Ishikawa (cell line): ENCODE measurements at regions not wholly inside any gene's neighbourhood (a gene's known extent, or its start where the extent isn't known, plus 50 kb on each side); places are given as distances from the start of the nearest gene placed in this dataset.

Experiments used
- CEBPB ChIP-seq: IDR thresholded peaks from 2 replicates; pipeline ENCODE4 v1.6.1; 2012
- CREB1 ChIP-seq: IDR thresholded peaks from 2 replicates; pipeline ENCODE4 v1.6.1; 2012; ENCODE audit warnings: low read depth
- EGR1 ChIP-seq: IDR thresholded peaks from 2 replicates; pipeline ENCODE4 v1.6.1; 2012
- EP300 ChIP-seq: IDR thresholded peaks from 2 replicates; pipeline ENCODE4 v1.6.1; 2012; ENCODE audit warnings: borderline replicate concordance
- FOXM1 ChIP-seq: IDR thresholded peaks from 2 replicates; pipeline ENCODE4 v1.6.1; 2012; ENCODE audit warnings: low read depth, borderline replicate concordance
- NFIC ChIP-seq: IDR thresholded peaks from 2 replicates; pipeline ENCODE4 v1.6.1; 2012
- RAD21 ChIP-seq: IDR thresholded peaks from 2 replicates; pipeline ENCODE4 v1.6.1; 2012; ENCODE audit warnings: low read depth
- TAF1 ChIP-seq: IDR thresholded peaks from 2 replicates; pipeline ENCODE4 v1.6.1; 2012; ENCODE audit warnings: low read depth, mild to moderate bottlenecking
- TCF12 ChIP-seq: IDR thresholded peaks from 2 replicates; pipeline ENCODE4 v1.6.1; 2012; ENCODE audit warnings: low read depth
- TEAD4 ChIP-seq: IDR thresholded peaks from 2 replicates; pipeline ENCODE4 v1.6.1; 2012
- YY1 ChIP-seq: IDR thresholded peaks from 2 replicates; pipeline ENCODE4 v1.6.1; 2012; ENCODE audit warnings: low read depth
- ZBTB7A ChIP-seq: IDR thresholded peaks from 2 replicates; pipeline ENCODE4 v1.6.1; 2012; ENCODE audit warnings: low read depth
- TF ChIP-seq, protein P1 (sequence below): IDR thresholded peaks from 2 replicates; pipeline ENCODE4 v1.6.1; 2012
- TF ChIP-seq, protein P2 (sequence below): IDR thresholded peaks from 2 replicates; pipeline ENCODE4 v1.6.1; 2012
- TF ChIP-seq, protein P3 (sequence below): IDR thresholded peaks from 2 replicates; pipeline ENCODE4 v1.6.1; 2012; ENCODE audit warnings: low read depth, mild to moderate bottlenecking

DNA sequence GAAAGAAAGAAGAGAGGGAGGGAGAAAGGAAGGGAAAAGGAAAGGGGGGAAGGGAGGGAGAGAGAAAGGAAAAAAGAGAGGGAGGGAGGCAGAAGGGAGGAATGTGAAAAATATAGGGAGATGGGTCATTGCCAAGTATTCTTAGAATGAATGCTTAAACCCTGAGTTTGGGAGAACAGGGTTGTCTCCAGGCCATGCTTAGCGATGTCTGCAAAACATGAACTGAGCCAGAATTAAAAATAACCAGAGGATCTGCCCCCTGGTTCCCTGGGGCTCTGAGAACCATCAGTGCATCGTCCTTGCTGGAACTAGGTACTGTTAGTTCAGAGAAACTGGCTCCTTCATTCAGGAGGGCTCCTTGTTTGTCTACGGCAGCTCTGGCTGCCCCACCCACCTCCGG lies 170.4 kb downstream of the IRX5 start:
- TF ChIP-seq, protein P1, sequence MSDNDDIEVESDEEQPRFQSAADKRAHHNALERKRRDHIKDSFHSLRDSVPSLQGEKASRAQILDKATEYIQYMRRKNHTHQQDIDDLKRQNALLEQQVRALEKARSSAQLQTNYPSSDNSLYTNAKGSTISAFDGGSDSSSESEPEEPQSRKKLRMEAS, result no peak
- TF ChIP-seq TCF12 (no peak), CREB1 (no peak), EP300 (no peak), CEBPB (no peak), YY1 (no peak), TEAD4 (no peak)

DNA sequence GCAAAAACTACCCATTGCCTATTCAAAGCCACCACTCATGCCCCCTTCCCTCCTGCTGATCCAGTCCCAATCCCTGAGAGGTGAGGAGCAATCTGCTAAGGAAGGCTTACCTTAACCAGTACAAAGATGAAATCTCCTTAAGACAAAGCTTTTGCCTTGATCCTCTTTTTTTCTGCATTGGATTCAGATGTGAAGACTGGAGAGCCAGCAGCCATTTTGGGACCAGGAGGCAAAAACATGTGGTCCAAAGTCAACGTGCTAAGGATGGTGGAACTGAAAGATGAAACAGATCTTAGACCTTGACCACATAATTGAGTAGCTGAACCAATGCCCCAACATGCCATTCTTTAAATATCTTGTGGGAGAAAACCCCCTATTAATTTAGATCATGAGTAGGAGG lies 171.4 kb downstream of the IRX5 start:
- TF ChIP-seq TEAD4, result no peak
- no peak for TF ChIP-seq EP300

DNA sequence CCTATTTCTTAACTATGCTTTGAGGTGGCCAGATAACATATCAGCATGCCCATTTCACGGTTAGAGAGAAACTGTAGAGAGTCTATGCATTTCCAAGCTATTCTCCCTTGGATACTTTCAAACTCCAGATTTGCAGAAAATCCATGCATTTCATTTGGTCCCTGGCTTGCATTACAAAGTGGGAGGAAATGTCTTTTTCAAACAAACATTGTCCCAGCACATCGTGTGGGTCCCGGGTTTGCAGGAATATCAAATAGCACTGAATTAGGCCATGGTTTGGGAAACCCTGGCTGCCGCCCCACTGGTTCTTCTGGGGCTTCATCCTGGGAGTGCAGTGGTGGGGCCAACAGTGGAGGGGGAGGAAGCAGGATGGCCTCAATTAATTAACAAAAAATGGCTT lies 171.9 kb downstream of the IRX5 start:
- no peak for TF ChIP-seq TCF12
- no peak for TF ChIP-seq RAD21
- TF ChIP-seq, protein P2, sequence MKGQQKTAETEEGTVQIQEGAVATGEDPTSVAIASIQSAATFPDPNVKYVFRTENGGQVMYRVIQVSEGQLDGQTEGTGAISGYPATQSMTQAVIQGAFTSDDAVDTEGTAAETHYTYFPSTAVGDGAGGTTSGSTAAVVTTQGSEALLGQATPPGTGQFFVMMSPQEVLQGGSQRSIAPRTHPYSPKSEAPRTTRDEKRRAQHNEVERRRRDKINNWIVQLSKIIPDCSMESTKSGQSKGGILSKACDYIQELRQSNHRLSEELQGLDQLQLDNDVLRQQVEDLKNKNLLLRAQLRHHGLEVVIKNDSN, result no peak
- no peak for TF ChIP-seq CEBPB
- TF ChIP-seq TEAD4, result no peak
- no peak for TF ChIP-seq YY1
- no peak for TF ChIP-seq NFIC
- TF ChIP-seq, protein P3, sequence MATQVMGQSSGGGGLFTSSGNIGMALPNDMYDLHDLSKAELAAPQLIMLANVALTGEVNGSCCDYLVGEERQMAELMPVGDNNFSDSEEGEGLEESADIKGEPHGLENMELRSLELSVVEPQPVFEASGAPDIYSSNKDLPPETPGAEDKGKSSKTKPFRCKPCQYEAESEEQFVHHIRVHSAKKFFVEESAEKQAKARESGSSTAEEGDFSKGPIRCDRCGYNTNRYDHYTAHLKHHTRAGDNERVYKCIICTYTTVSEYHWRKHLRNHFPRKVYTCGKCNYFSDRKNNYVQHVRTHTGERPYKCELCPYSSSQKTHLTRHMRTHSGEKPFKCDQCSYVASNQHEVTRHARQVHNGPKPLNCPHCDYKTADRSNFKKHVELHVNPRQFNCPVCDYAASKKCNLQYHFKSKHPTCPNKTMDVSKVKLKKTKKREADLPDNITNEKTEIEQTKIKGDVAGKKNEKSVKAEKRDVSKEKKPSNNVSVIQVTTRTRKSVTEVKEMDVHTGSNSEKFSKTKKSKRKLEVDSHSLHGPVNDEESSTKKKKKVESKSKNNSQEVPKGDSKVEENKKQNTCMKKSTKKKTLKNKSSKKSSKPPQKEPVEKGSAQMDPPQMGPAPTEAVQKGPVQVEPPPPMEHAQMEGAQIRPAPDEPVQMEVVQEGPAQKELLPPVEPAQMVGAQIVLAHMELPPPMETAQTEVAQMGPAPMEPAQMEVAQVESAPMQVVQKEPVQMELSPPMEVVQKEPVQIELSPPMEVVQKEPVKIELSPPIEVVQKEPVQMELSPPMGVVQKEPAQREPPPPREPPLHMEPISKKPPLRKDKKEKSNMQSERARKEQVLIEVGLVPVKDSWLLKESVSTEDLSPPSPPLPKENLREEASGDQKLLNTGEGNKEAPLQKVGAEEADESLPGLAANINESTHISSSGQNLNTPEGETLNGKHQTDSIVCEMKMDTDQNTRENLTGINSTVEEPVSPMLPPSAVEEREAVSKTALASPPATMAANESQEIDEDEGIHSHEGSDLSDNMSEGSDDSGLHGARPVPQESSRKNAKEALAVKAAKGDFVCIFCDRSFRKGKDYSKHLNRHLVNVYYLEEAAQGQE, result no peak
- TF ChIP-seq ZBTB7A, result no peak
- no peak for TF ChIP-seq FOXM1
- no peak for TF ChIP-seq TAF1
- no peak for TF ChIP-seq CREB1
- TF ChIP-seq, protein P1, result no peak
- no peak for TF ChIP-seq EGR1
- no peak for TF ChIP-seq EP300

DNA sequence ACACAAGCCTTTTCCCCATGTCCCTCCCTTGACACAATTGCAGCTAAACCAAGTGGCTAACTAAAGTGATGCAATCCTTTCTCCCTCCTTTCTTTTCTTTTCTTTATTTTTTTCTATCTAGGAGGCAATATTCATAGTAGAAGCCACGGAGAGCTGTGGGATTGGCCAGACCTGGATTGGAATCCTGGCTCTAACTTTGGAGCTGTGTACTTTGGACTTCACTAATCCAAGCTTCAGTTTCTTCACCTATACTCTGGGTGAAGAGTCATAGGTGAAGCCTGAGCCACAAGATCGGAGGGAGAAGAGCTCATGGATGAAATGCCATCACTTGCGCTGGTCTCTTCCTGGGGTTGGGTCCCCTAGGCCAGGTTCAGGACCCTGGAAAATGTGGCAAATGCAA lies 177.2 kb downstream of the IRX5 start:
- TF ChIP-seq, protein P3, result no peak
- no peak for TF ChIP-seq FOXM1
- no peak for TF ChIP-seq CEBPB
- no peak for TF ChIP-seq NFIC
- TF ChIP-seq, protein P1, result no peak

DNA sequence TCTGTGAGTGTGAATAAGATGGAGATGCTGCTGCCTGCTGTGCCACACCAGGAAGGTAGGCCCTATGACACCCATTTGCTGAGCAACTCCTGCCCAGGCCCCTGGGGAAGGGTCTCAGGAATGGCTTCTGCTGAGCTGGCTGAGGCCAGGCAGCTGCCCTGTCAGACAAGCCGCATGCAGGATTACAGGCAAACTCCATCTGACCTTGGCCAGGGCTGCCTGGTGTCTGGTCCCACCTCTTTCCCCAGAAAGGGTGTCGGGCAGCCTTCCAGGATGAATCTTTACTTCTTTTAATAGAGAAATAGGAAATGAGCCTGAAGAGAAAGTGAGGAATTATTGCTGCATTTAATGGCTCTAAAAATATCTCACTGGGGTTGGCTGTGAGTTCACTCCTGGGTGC lies 182.5 kb downstream of the IRX5 start:
- TF ChIP-seq TEAD4 (no peak), FOXM1 (no peak), ZBTB7A (no peak), CREB1 (no peak), EP300 (no peak), TAF1 (no peak), EGR1 (no peak), TCF12 (no peak), NFIC (no peak), CEBPB (no peak), RAD21 (no peak)
- TF ChIP-seq, protein P2, result no peak
- TF ChIP-seq, protein P3, result no peak
- TF ChIP-seq, protein P1, result no peak
